Medulla oblongata (tissue), 1 donor: ENCODE measurements at regions not wholly inside any gene's neighbourhood (a gene's known extent, or its start where the extent isn't known, plus 50 kb on each side); places are given as distances from the start of the nearest gene placed in this dataset.

Experiments used
- DNase-seq: peaks from one replicate; pipeline ENCODE4 v3.0.0-alpha.2; 2015; ENCODE audit errors: extremely low spot score

DNA sequence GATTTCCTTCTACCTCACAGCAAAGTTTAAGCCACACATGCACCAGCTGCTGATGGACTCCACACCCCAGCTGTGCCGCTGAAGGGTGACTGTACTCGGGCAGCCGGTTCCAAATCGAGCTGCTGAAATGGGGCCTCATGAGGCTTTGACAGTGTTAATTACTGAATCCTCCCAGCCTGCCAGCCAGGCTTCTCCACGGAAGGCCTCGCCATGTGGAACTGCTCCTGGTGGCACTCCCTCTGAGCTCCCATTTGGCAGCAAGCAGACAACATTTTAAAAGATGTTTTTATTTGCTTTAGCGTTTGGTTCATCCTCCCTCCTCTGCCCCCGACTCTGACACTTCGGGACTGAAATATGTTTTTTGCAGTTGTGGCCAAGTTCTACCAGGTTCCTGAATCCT is 479.4 kb upstream of the MPDZ start:
- no peak for DNase-seq

DNA sequence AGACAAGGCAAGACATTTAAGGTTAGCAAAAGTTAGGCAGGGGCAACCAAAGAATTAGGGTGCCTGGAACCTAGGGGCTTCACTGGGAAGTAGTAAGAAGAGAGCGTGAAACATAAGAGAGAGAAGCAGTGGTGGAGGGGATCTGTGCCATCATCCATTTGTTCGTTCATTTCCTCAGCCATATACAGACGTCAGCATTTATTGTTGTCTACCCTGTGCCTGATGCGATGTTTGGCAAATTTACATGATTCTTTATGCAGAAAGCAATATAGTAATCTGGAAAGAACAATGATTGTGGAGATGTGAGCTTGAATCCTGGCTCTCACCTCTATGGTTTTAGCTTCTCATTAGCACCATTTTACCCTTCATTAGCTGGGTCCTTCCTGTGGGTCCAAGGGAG is 477.5 kb upstream of the MPDZ start:
- DNase-seq = no peak

DNA sequence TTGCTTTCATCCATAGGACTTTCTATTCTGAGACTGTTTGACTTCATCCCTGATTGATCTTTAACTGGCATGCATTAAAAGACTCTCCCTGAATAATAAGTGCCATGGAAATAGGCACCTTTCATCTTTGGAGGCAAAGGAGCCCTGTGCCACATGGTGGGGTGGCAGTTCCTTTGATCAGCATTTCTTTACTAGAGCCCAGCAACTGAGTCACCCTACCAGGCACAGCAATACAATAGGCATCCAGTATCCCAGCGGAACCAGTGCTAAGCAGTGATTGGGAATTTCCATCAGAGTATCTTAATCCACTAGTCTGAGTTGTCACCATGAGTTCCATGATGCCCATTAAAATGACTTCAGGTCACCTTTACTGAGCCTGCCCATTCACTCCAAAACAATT is 476.1 kb upstream of the MPDZ start:
- DNase-seq = no peak

DNA sequence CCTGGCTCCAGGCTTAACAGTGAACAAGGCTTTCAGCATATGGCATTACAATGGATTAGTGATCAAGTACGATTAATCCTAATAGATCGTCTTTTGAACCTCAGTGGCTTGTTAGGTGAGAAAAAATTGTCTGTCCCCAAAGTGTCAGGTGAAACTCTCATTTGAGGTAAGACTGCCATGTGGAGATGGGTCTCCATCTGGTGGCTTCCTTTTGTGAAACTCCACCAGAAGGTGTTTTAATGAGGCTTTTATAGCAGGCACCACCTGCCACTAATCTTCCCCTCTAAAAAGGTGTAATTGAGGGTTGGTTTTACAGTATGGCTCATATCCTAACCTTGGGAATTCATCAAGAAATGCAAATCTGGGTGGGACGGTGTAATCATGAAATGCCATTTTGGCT is 471.1 kb upstream of the MPDZ start:
- DNase-seq = no peak

DNA sequence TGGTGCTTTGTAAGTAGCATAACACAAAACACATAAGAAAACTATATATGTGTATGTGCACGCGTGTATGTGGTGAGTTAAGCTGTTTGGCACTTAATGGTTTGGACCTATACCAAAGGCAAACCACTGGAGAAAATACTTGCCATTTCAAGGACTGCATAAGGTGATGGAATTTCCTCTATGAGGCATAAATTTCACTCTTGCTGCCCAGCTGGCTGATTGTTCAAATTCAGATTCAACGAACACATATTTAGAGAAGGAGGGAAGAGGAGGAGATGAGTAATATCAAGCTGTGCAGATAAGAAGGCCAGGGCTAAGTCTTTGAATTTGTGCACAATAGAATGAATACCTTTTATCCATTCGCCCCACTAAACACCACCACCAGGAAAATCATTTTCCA is 470.6 kb upstream of the MPDZ start:
- DNase-seq = no peak

DNA sequence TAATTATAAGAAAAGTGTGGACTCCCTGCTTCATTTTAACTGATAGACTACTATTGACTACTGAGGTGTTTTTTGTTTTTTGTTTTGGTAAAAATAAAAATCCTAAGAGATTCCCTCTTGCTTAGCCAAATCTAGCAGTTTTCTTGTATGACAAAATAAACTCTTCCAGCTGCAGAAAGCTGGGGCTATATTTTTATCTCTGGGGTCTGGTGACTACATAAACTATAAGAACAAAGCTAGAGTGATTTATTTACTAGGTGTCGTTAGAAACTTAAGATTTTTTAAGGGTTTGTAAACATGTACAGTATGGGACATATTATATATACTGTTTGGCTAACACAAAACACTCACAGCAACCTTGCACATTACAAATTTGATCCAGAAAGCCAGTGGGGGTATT is 467.4 kb upstream of the MPDZ start:
- no peak for DNase-seq

DNA sequence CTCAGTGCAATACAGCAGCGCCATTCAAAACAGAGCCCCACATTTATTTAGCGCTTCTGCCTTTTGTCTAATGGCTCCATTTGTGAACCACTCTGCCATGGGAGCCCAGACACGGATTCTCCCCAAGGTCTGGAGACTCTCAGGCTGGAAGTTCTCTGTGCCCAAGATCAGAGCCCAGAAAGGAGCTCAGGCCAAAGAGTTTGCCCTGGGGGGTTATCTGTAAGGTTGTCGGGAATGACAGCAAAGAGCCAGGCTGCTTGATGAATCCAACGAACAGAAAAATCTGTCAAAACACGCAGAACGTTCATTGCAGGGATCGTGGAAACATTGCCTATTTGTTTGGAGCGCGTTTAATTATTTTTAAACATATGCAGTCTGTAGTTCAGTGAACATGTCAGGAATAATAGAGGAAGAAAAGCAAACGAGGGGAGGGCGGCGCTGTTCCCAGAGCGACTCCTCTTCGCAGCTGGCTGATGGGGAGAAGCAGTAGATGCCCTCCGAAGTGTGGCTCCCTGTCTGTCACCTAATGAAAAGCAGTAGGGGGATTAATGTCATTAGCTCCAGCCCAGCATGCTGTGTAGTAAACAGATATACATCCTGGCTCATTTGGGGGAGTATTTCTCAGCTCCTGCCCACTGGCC is 464.9 kb upstream of the MPDZ start:
- DNase-seq = no peak

DNA sequence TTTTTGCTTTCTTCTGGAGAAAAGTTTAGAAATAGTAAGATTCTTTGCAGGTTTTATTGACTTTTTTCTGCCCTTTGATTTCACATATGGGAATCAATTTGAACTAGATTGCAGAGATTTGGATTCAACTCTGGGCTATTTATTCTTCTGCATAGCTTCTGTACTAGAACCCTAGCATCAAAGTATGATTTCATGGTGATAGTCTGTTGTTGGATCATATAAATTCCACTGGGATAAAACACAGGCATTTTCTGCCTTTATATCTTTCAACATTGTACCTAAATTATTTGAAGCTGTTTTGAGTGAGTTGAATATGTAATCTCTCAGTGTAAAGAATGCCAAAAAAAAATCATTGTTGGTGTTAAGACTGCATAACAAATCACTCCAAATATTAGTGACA is 458.4 kb upstream of the MPDZ start:
- DNase-seq = no peak

DNA sequence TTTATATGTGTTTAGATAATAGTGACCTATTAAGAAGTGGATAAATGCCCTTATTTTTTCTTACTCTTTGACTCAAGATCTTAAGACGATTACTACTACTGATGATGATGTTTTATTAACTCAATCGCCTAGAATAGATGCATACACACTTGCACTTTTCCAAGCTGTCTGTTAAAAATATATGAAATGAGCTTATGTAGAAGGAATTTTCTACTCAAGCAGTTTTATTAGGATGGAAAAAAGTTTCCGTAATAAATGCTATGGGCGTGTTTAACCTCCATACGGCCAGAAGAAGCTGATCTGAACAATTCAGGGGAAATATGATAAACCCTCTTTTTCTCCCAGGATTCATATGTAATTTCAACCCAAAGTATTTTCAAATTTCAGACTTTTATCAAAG is 455.7 kb upstream of the MPDZ start:
- no peak for DNase-seq

DNA sequence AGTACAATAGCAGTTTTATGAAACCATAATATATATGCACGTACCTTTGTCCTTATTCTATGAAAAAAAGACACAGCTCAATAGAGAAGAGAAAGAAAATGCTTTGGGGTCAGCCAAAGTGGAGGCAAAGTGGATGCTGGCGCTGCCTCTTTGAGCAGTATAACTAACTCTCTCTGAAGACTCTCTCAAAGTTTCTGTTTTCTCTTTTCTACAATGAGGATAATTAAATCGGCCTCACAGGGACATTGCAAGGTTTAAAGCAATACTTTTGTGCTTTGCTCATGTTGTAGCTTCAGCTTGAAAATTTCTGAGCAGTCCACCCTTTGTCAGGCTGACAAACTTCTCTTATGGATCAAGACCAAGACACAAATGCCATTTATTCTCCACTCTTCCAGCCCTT is 455.1 kb upstream of the MPDZ start:
- no peak for DNase-seq

DNA sequence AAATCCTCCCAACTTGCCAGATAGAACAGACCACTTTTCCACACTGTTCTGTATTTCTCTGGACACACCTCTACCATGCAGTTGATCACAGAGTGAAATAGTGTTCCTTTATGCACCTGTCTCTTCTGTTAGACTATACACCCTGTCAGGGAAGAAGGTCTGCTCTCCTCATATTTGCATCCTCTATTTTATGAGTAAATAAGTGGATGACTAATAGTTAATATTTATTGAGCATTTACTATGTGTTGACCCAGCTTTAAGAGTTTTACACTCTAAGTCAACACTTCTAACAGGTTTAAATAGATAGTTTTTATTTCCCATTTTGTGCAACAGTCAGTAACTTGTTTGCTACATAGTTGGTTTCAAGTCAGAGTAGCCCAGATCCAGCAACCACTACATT is 452.8 kb upstream of the MPDZ start:
- DNase-seq = no peak

DNA sequence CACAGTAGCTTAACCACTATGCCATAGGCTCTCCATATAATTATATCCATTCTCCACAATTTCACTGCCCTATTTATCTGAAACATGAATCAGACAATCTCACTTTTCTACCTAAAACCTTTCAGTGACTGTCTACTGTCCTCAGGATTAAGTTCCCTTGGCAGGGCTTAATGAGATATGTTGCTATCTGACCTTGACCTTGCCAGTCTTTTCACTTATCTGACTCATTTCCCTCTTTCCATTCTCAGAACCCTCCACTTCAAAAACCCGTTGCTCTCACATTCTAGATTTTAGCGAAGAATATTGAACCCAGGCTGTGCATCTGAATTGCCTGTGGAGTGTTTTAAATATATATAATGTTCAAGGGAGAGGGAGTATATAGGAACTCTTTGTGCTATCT is 452.1 kb upstream of the MPDZ start:
- DNase-seq = no peak

DNA sequence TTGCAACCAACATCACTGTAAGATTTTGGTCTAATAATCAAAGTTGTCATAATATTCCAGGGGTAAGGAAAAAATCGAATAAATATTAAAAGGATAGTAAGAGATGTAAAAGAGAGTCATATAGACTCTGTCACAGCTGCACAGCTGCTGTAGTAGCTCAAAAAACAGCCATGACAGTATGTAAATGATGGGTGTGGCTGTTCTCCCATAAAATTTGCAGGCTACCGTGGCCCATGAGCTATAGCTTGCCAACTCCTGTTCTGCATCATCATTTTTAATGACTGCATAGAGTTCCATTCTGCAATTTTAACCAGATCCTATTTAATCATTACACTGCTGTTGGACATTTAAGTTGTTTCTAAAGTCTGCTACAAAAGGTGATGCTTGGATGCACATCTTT is 450.5 kb upstream of the MPDZ start:
- no peak for DNase-seq

DNA sequence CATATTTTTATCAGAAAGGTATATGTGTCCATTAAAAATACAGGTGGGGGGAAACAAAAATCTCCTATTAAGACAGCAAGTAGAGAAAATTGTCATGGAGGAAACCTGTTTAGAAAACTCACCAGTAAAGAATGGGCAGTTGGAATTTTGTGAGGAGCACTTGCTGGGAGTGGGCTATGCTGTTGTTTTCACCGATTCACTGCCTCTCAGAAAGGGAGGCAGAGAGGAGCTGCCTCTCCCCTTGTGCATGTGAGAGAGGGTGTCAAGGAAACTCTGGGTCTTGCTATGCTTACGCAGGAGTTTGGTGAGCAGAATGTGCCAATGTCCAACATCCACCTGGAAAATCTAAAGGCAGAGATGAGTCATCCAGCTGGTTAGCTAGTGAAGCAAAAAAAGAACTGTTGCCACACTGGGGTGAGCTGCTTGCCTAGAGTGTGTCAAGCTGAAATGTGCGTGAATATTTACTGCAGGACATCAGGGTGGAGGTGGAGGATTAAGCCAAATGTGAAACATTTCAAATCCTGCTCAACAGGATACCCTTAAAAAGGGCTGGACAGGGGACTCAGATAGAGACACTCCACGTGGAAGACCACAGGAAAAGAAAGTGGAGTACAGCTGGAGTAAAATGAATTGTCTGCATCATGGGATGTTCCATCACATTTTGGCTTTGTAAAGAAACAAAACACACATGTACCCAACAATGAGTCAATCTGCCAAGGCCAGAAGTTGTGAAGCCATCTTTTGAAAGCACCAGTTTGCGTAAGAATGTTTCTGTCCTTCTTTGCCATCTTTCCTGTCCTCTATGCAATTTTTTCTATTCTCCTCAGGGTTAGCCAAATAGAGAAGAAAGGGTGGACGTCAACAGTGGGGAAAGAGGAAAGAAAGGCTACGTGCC is 449.7 kb upstream of the MPDZ start:
- DNase-seq = no peak

DNA sequence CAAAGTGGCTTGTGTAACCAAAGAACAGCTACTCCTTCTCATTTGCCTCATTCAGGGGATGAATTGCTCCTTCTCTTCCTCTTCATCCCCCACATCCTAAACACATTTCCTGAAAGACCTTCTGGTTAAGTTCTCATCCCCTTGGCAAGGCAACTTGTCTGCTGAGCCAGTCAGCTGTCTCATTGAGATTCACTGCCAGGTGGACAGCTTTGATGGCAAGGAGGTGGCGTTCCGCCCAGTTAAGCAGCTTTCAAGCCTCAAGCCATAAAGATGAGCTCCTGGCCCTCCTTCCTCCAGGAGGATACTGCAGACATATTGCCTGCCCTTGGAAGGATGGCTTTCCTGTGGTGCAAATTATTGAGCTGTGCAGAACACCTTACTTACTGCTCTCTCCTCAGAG is 448.6 kb upstream of the MPDZ start:
- DNase-seq = peak; percentile 19

DNA sequence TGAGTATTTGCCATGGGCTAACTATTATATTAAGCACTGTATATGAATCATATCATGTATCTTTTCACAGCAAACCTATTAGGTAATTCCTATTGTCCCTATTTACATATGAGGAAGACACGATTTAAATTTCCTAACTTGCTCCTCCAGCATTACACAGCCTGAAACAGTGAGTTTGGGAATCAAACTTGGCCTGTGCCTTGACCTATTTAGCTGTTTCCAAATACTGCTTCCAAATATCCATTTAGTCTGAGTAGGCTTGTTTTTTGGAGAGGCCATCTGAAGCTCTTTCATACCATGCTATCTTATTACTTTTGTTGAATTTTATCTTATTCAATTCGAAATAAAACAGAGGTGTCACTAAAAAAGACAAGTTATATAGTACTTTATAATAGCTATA is 447.3 kb upstream of the MPDZ start:
- DNase-seq = no peak

DNA sequence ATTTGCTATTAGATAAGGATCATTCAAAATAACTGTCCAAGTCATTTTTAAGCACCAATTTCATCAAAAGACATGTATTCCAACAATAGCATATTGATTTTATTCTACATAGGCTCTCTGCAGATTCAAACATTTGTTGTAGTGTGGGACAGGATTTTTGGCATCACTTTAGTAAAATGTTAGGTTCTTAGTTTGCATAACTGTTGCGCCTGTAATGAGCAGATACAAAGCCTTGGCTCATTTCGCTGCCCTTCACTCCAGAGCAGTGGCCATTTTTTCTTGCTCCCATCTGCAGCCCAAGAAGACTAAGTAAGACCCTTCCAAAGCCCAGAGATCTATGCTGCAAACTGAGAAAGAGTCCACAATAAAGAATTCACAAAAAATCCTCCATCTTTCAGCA is 446.0 kb upstream of the MPDZ start:
- no peak for DNase-seq

DNA sequence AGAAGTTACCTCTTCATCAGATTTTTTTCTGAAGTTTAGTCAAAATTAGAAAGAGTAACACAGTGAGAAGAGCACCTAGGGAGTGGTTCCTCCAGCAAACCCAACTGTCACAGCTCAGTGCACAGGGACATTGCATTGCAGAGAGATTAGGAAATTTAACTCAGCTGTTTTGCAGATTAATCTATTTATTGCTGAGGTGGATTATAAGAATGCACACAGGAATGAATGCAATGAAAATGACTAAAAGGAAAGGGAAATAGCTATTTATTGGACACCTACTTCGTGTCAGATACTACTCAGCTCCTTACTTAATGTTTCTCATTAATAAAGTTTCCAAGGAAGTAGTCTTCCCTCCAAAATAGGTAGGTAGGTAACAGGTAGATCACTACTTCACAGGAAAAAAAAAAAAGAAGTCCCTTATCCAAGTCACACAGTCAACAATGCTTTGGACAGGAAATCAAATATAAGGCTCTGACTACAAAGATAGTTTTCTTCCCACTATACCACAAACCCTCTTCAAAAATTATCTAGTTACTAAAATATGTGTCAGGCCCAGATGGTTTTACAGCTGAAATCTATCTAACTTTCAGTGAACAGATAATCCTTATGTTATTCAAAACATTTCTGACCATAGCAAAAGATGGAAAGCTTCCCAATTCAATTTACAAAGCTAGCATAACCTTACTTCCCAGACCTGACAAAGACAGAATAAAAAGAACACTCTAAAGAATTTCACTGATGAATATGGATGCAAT is 442.2 kb upstream of the MPDZ start:
- DNase-seq = no peak

DNA sequence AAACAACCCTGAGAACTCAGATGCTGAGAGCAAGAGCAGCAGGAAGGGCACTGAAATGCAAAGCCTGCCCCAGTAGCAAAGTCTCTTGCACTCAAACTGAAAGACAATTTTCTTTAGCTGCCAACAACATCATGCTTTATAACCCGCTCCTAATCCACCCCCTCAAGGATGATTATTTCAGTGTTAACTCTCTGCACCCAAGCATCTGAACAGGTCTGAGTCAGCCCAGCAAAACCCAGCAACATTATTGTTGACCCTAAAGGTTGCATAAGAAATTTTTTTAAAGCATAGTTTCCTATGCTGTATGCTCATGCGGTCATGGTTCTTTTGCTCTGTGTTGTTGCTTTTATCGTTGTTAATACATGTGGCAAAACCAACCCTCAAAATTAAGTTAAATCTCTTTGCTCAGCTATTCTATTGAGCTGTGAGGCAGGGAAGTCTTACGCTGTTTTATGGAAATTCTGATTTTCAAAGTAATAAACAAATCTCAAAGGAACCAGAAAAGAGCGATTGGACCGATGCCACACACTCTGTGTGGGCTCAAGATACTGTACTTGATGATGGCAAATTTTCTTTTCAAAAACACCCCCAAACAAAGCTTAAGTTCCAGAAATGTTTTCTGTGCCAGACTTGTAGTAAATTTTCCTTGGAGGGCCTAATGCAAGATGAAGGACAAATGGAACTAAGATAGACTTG is 440.6 kb upstream of the MPDZ start:
- DNase-seq = no peak

DNA sequence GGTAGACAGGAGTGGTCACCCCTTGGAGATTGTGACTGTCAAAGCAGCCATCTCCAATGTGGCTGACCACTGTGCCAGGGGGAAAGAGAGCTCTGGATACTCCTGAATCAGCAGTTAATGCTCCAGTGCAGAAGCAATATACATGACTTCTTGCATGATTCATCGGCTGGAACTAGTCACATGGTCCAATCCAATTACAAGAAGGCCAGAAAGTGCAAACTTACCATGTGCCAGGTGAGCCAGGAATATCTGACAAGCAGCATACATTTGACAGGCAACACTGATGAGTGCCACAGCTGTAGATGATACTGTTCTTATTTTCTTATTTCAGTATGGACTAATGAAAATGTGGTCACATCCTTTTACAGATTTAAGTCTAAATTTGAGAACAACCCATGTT is 440.0 kb upstream of the MPDZ start:
- DNase-seq = no peak

DNA sequence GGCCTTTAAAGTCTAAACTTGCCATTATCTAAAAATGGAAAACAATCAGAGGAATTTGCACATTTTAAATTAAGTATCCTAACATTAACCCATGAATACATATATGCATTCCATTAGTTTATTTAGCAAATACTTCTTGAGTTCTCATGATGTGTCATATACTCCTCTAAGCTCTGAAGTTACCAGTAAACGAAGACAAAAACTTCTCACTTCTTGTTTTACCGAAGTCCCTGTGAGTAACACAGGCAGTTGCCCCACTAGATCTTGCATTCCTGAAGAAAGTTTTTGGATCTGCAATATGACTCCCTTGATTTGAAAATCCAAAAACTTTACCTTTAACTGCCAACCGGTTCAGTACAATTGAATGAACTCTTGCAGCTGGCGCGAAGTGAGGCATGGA is 439.0 kb upstream of the MPDZ start:
- no peak for DNase-seq

DNA sequence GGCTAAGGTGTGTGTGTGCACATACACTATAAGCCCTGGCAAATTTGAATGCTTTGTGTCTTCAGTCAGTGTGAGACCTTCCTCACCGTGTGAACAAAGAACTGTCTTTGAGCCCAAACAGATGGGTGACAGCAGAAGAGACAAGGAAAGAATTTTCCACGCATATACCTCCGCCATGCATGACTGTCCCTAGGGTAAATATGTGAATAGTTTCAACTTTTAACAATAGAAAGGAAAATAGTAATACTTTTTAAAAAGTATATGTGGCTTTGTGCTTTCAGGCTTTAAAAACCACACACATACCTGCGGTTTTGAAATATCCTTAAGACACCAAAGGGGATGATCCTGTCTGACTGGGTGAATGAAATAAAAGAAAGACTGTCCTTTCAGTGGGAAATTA is 438.6 kb upstream of the MPDZ start:
- no peak for DNase-seq
